Upper lobe of right lung (tissue), 1 donor: ENCODE measurements at regions not wholly inside any gene's neighbourhood (a gene's known extent, or its start where the extent isn't known, plus 50 kb on each side); places are given as distances from the start of the nearest gene placed in this dataset.

ENCODE experiments used
- ATAC-seq: fragments of 200-7000 bp; cut with Tn5 transposase; one replicate; pipeline ENCODE4 v1.9.1; 2020; ENCODE audit warnings: mild to moderate bottlenecking, moderate library complexity
- DNase-seq: peaks from one replicate; pipeline ENCODE4 v3.0.0-alpha.2; 2020
- H3K27ac ChIP-seq: fragments of 200-600 bp; one replicate; pipeline ENCODE4 v1.8.0; 2022
- H3K27me3 ChIP-seq: fragments of 200-600 bp; one replicate; pipeline ENCODE4 v1.8.0; 2022; ENCODE audit warnings: mild to moderate bottlenecking
- H3K36me3 ChIP-seq: fragments of 200-600 bp; one replicate; pipeline ENCODE4 v1.8.0; 2022
- H3K4me1 ChIP-seq: fragments of 200-600 bp; one replicate; pipeline ENCODE4 v1.8.0; 2022
- H3K4me3 ChIP-seq: fragments of 200-600 bp; one replicate; pipeline ENCODE4 v1.8.0; 2022; ENCODE audit warnings: mild to moderate bottlenecking
- H3K9me3 ChIP-seq: fragments of 200-600 bp; one replicate; pipeline ENCODE4 v1.8.0; 2022
- CTCF ChIP-seq: fragments of 200-600 bp; IDR thresholded peaks from one replicate; pipeline ENCODE4 v1.8.0; 2022; ENCODE audit warnings: antibody characterized with exemption
- intact Hi-C: fragments of 100-400 bp; cut with DNase I; formaldehyde crosslinking; loops from one replicate; pipeline ENCODE4 v1.11.0; 2022
- donor health status: DM: no; HTN: yes; CAD: no; lungs with severe emphysema.

DNA sequence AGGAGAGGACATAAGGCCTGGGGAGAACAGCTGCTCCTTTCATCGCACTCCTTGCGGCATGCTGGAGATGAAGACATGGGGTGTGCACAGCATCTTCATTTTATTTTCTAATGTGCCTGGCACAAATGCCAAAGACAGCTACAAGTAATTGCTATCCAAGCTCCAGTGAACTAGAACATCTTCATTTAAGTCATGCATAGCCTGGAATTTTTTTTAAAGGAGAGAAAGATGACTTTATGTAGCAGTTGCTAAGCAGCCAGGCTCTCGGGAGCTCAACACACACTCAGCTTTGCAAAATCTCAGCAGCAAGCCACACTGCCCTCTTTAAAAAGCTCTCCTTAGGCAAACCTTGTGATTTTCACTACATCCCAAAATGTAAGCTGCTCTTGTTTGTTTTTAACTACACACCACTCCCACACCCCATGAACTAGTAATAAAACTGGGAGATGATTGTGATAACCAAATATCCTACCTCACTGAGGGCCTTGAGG is 164.5 kb upstream of the POU2AF2 start:
- Histone ChIP-seq H3K36me3 (no peaks in the 10 kb centered on the region), H3K9me3 (no peaks in the 10 kb centered on the region), H3K4me1 (no peaks in the 10 kb centered on the region), H3K4me3 (no peak overlapping the region), H3K27ac (no peak overlapping the region), H3K27me3 (no peaks in the 10 kb centered on the region)
- intact Hi-C loops: no loop called here
- DNase-seq: no peak
- ATAC-seq: no peak
- no peak for TF ChIP-seq CTCF

- no peaks in the 10 kb centered on the region for H3K9me3 ChIP-seq
- no peaks in the 10 kb centered on the region for H3K4me1 ChIP-seq
- intact Hi-C loops: no loop called here
- no peak overlapping the region for H3K27ac ChIP-seq
- no peaks in the 10 kb centered on the region for H3K36me3 ChIP-seq
- TF ChIP-seq CTCF: no peak
- no peak overlapping the region for H3K4me3 ChIP-seq
- ATAC-seq: no peak
- H3K27me3 ChIP-seq: no peaks in the 10 kb centered on the region
- no peak for DNase-seq
These were observed 167.8 kb upstream of the POU2AF2 start for GRCh38 chr11:111077530-111078322.

DNA sequence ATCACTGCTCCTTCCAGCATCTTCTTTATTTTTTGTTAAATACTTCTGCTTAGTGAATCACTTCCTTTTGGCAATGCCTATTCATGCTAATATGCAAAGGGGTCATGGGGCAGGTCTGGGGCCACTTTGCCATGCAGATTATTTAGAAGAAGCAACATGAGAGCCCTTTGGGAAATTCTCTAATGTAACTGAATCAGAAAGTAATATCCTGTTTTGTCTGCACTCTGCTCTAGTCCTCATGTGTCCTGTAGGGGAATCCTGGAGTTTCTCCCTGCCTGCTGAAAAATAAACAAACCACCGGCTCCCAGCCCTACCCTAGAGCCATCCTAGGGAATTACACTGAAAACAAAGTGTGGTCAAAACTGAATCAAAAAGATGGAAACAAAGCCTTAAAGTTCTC is 176.5 kb upstream of the POU2AF2 start:
- intact Hi-C loops: no loop called here
- Histone ChIP-seq H3K4me3 (no peak overlapping the region), H3K36me3 (no peaks in the 10 kb centered on the region), H3K9me3 (peaks cover 14% of the 10 kb centered on the region), H3K27me3 (no peaks in the 10 kb centered on the region), H3K27ac (no peak overlapping the region), H3K4me1 (no peaks in the 10 kb centered on the region)
- DNase-seq: no peak
- no peak for TF ChIP-seq CTCF
- no peak for ATAC-seq

- no peak for TF ChIP-seq CTCF
- Histone ChIP-seq H3K4me1 (no peaks in the 10 kb centered on the region), H3K27ac (no peak overlapping the region), H3K9me3 (peaks cover 14% of the 10 kb centered on the region), H3K4me3 (no peak overlapping the region), H3K36me3 (no peaks in the 10 kb centered on the region), H3K27me3 (no peaks in the 10 kb centered on the region)
- no peak for ATAC-seq
- intact Hi-C loops: no loop called here
- no peak for DNase-seq
These were observed 177.5 kb upstream of the POU2AF2 start for GRCh38 chr11:111067994-111068393.

GRCh38 chr11:111066846-111067245 is 178.7 kb upstream of the POU2AF2 start:
- DNase-seq: no peak
- no peak for TF ChIP-seq CTCF
- H3K36me3 ChIP-seq: no peaks in the 10 kb centered on the region
- H3K9me3 ChIP-seq: peaks cover 14% of the 10 kb centered on the region
- H3K27me3 ChIP-seq: no peaks in the 10 kb centered on the region
- no peak overlapping the region for H3K27ac ChIP-seq
- intact Hi-C loops: no loop called here
- ATAC-seq: no peak
- H3K4me3 ChIP-seq: no peak overlapping the region
- no peaks in the 10 kb centered on the region for H3K4me1 ChIP-seq
